OCI-M2 (cell line): ENCODE measurements at regions not wholly inside any gene's neighbourhood (a gene's known extent, or its start where the extent isn't known, plus 50 kb on each side); places are given as distances from the start of the nearest gene placed in this dataset.
"Not testable (repeated sequence)": the region's sequence is repeated elsewhere in the genome, so short reads cannot be mapped to it uniquely, and the experiment has no call there.

ENCODE experiments used
- DNase-seq: peaks from one replicate; lab custom pipeline; 2025; ENCODE audit not compliant: unreplicated experiment; lab: John Stamatoyannopoulos, UW

- DNase-seq = not testable (repeated sequence)
Observed at GRCh38 chr15:31649634-31650033, 323.0 kb downstream of the KLF13 start.

- DNase-seq = not testable (repeated sequence)
Observed at GRCh38 chr15:31650055-31650701, 323.5 kb downstream of the KLF13 start.

- DNase-seq = not testable (repeated sequence)
Observed at GRCh38 chr15:31656915-31657314, 330.3 kb downstream of the KLF13 start.

GRCh38 chr15:31660816-31661215 is 334.2 kb downstream of the KLF13 start:
- no peak for DNase-seq

GRCh38 chr15:31665732-31666131 is 339.1 kb downstream of the KLF13 start:
- not testable (repeated sequence) for DNase-seq

- DNase-seq = not testable (repeated sequence)
Observed at GRCh38 chr15:31669158-31669908, 342.7 kb downstream of the KLF13 start.

- DNase-seq = not testable (repeated sequence)
Observed at GRCh38 chr15:31673263-31673662, 346.6 kb downstream of the KLF13 start.

- not testable (repeated sequence) for DNase-seq
Observed at GRCh38 chr15:31681529-31682259, 348.6 kb upstream of the CHRNA7 start.

- not testable (repeated sequence) for DNase-seq
Observed at GRCh38 chr15:31687088-31687487, 343.2 kb upstream of the CHRNA7 start.

- DNase-seq = not testable (repeated sequence)
Observed at GRCh38 chr15:31696509-31696908, 333.8 kb upstream of the CHRNA7 start.

GRCh38 chr15:31705076-31705678 is 325.1 kb upstream of the CHRNA7 start:
- not testable (repeated sequence) for DNase-seq

GRCh38 chr15:31707944-31708702 is 322.2 kb upstream of the CHRNA7 start:
- DNase-seq = not testable (repeated sequence)

- not testable (repeated sequence) for DNase-seq
Observed at GRCh38 chr15:31708703-31709327, 321.5 kb upstream of the CHRNA7 start.

- not testable (repeated sequence) for DNase-seq
Observed at GRCh38 chr15:31709479-31709878, 320.8 kb upstream of the CHRNA7 start.

- DNase-seq = not testable (repeated sequence)
Observed at GRCh38 chr15:31710806-31711205, 319.5 kb upstream of the CHRNA7 start.

- DNase-seq = not testable (repeated sequence)
Observed at GRCh38 chr15:31715208-31715607, 315.1 kb upstream of the CHRNA7 start.

- not testable (repeated sequence) for DNase-seq
Observed at GRCh38 chr15:31718625-31719024, 311.7 kb upstream of the CHRNA7 start.

GRCh38 chr15:31719396-31720022 is 310.8 kb upstream of the CHRNA7 start:
- DNase-seq = not testable (repeated sequence)

GRCh38 chr15:31723019-31723418 is 307.3 kb upstream of the CHRNA7 start:
- not testable (repeated sequence) for DNase-seq
